CD14-positive monocyte (primary cell): ENCODE measurements at regions not wholly inside any gene's neighbourhood (a gene's known extent, or its start where the extent isn't known, plus 50 kb on each side); places are given as distances from the start of the nearest gene placed in this dataset.

Source experiments
- DNase-seq, 3 donors: peaks; one replicate each; pipeline ENCODE4 v3.0.0-alpha.2; 2011 to 2022
- H2AFZ ChIP-seq: 2 replicates; pipeline ENCODE4 v1.6.0; 2012; ENCODE audit warnings: mild to moderate bottlenecking, low read depth, low read length, inconsistent platforms; ENCODE audit not compliant: insufficient read depth, poor library complexity, severe bottlenecking
- H3K27ac ChIP-seq, 2 donors: 1 replicate in 1 of 2; 2 replicates in 1 of 2; pipeline ENCODE4 v1.5.1; 2012 to 2013; ENCODE audit warnings: low read length in 2 of 2, control low read depth in 1 of 2, inconsistent platforms in 1 of 2, low read depth in 1 of 2, mild to moderate bottlenecking in 1 of 2
- H3K27me3 ChIP-seq, 2 donors: one replicate each; pipeline versions ENCODE4 v1.6.0 to v1.6.1; 2011 to 2013; ENCODE audit warnings: low read length in 2 of 2; ENCODE audit not compliant: control insufficient read depth in 2 of 2, insufficient read depth in 2 of 2
- H3K36me3 ChIP-seq, 2 donors: replicated peaks in 1 of 2; 1 replicate in 1 of 2; 2 replicates in 1 of 2; pipeline versions ENCODE4 v1.5.1 to v1.6.1; 2012 to 2013; ENCODE audit warnings: low read length in 2 of 2, control low read depth in 1 of 2, inconsistent platforms in 1 of 2, mild to moderate bottlenecking in 1 of 2; ENCODE audit not compliant: insufficient read depth in 2 of 2, control insufficient read depth in 1 of 2
- H3K4me1 ChIP-seq, 2 donors: 1 replicate in 1 of 2; 2 replicates in 1 of 2; pipeline versions ENCODE4 v1.5.1 to v1.6.1; 2012 to 2013; ENCODE audit warnings: low read length in 2 of 2, control low read depth in 1 of 2, inconsistent platforms in 1 of 2, mild to moderate bottlenecking in 1 of 2, moderate library complexity in 1 of 2; ENCODE audit not compliant: insufficient read depth in 2 of 2, control insufficient read depth in 1 of 2
- H3K4me2 ChIP-seq: replicated peaks from 2 replicates; pipeline ENCODE3; 2012; ENCODE audit warnings: low read length, moderate library complexity, mild to moderate bottlenecking; ENCODE audit not compliant: poor library complexity, severe bottlenecking; ENCODE audit errors: extremely low read depth
- H3K4me3 ChIP-seq, 3 experiments: fragments of 200-600 bp in 1 of 3; sonication (generic) in 1 of 3; replicated peaks in 1 of 3; 1 replicate in 2 of 3; 2 replicates in 1 of 3; pipeline ENCODE4 v1.5.1; 2011 to 2013; ENCODE audit warnings: low read length in 3 of 3, mild to moderate bottlenecking in 3 of 3, control low read depth in 2 of 3, low read depth in 2 of 3, inconsistent platforms in 1 of 3, moderate library complexity in 1 of 3
- H3K79me2 ChIP-seq: 2 replicates; pipeline ENCODE4 v1.6.0; 2012; ENCODE audit warnings: mild to moderate bottlenecking, control low read depth, inconsistent platforms, low read length, moderate library complexity; ENCODE audit not compliant: insufficient read depth
- H3K9ac ChIP-seq: 2 replicates; pipeline ENCODE4 v1.6.0; 2017; ENCODE audit warnings: low read length, mild to moderate bottlenecking; ENCODE audit not compliant: insufficient read depth, poor library complexity, severe bottlenecking
- H3K9me3 ChIP-seq, 2 donors: replicated peaks in 1 of 2; 1 replicate in 1 of 2; 2 replicates in 1 of 2; pipeline versions ENCODE4 v1.5.1 to v1.6.1; 2012 to 2013; ENCODE audit warnings: low read length in 2 of 2, control low read depth in 1 of 2; ENCODE audit not compliant: control insufficient read depth in 1 of 2, insufficient read depth in 1 of 2
- H4K20me1 ChIP-seq: 2 replicates; pipeline ENCODE4 v1.6.0; 2012; ENCODE audit warnings: mild to moderate bottlenecking, low read length, control low read depth, moderate library complexity; ENCODE audit not compliant: insufficient read depth
- H3K27ac Mint-ChIP-seq, 7 donors: one replicate each; pipeline ENCODE4 v1.8.0; 2020; ENCODE audit warnings: mild to moderate bottlenecking in 7 of 7, mixed read lengths in 7 of 7, moderate library complexity in 6 of 7, inconsistent platforms in 2 of 7
- H3K27me3 Mint-ChIP-seq, 3 donors: one replicate each; pipeline ENCODE4 v1.8.0; 2021 to 2022; ENCODE audit warnings: low read depth in 3 of 3, mild to moderate bottlenecking in 3 of 3, mixed read lengths in 3 of 3, moderate library complexity in 3 of 3, inconsistent platforms in 1 of 3
- H3K36me3 Mint-ChIP-seq, 2 donors: one replicate each; pipeline ENCODE4 v1.8.0; 2020; ENCODE audit warnings: mixed read lengths in 2 of 2, inconsistent platforms in 1 of 2, mild to moderate bottlenecking in 1 of 2
- H3K4me1 Mint-ChIP-seq: one replicate; pipeline ENCODE4 v1.8.0; 2020; ENCODE audit warnings: mild to moderate bottlenecking, mixed read lengths
- H3K4me3 Mint-ChIP-seq, 2 donors: one replicate each; pipeline ENCODE4 v1.8.0; 2020; ENCODE audit warnings: mild to moderate bottlenecking in 2 of 2, mixed read lengths in 2 of 2, moderate library complexity in 1 of 2
- H3K9me3 Mint-ChIP-seq, 7 donors: one replicate each; pipeline ENCODE4 v1.8.0; 2020 to 2022; ENCODE audit warnings: mixed read lengths in 7 of 7, mild to moderate bottlenecking in 6 of 7, moderate library complexity in 6 of 7, inconsistent platforms in 2 of 7
- CTCF ChIP-seq: fragments of 200-600 bp; IDR thresholded peaks from one replicate; pipeline ENCODE4 v1.8.0; 2022; ENCODE audit warnings: antibody characterized with exemption, mild to moderate bottlenecking
- WGBS: methylation state at CpG from one replicate; pipeline ENCODE4 v1.1.5; 2013; ENCODE audit warnings: missing lambda C conversion rate; ENCODE audit not compliant: insufficient coverage; 5-methylcytosine and 5-hydroxymethylcytosine counted together
- intact Hi-C, 2 donors: fragments of 100-400 bp; cut with micrococcal nuclease; formaldehyde crosslinking; loops; one replicate each; pipeline versions ENCODE4 v1.15.0 to v1.15.1; 2023

GRCh38 chr16:48833461-48833860, 223.5 kb upstream of the N4BP1 start:
- Mint-ChIP-seq H3K4me1 (no peaks in the 10 kb centered on the region), H3K36me3 (no peaks in the 10 kb centered on the region), H3K27me3 (peaks cover 3 to 6% (median 3%) of the 10 kb centered on the region in 3 donors), H3K27ac (peak overlapping the region in 1 of 7 donors; percentile 16), H3K9me3 (peaks cover 0 to 6% (median 0%) of the 10 kb centered on the region in 7 donors), H3K4me3 (no peak overlapping the region)
- Histone ChIP-seq H3K4me2 (no peak overlapping the region), H4K20me1 (no peaks in the 10 kb centered on the region), H3K36me3 (no peaks in the 10 kb centered on the region), H3K27me3 (no peaks in the 10 kb centered on the region), H3K4me3 (no peak overlapping the region), H3K9ac (no peak overlapping the region), H3K27ac (no peak overlapping the region), H3K79me2 (no peaks in the 10 kb centered on the region), H2AFZ (no peak overlapping the region), H3K9me3 (no peaks in the 10 kb centered on the region), H3K4me1 (no peaks in the 10 kb centered on the region)
- no peak for TF ChIP-seq CTCF
- intact Hi-C loops, result no loop called here
- DNase-seq, result no peak
- WGBS, result 67% methylated on average over 1 of the region's 2 CpGs

- Mint-ChIP-seq H3K4me3 (no peak overlapping the region), H3K36me3 (no peaks in the 10 kb centered on the region), H3K27ac (no peak overlapping the region), H3K27me3 (peaks cover 3 to 6% (median 5%) of the 10 kb centered on the region in 3 donors), H3K9me3 (peaks cover 0 to 6% (median 0%) of the 10 kb centered on the region in 7 donors), H3K4me1 (no peaks in the 10 kb centered on the region)
- 88% methylated on average over 1 of the region's 4 CpGs for whole genome bisulfite sequencing
- H3K36me3 ChIP-seq, result no peaks in the 10 kb centered on the region
- no peak overlapping the region for H2AFZ ChIP-seq
- H3K79me2 ChIP-seq, result no peaks in the 10 kb centered on the region
- intact Hi-C loops, result no loop called here
- no peaks in the 10 kb centered on the region for H3K9me3 ChIP-seq
- H3K4me2 ChIP-seq, result no peak overlapping the region
- H3K4me3 ChIP-seq, result no peak overlapping the region
- no peak for DNase-seq
- TF ChIP-seq CTCF, result no peak
- no peaks in the 10 kb centered on the region for H4K20me1 ChIP-seq
- H3K27ac ChIP-seq, result no peak overlapping the region
- no peak overlapping the region for H3K9ac ChIP-seq
- no peaks in the 10 kb centered on the region for H3K27me3 ChIP-seq
- H3K4me1 ChIP-seq, result no peaks in the 10 kb centered on the region
Measured at GRCh38 chr16:48831076-48831722, 221.2 kb upstream of the N4BP1 start.
